ENCODE measurements at regions not wholly inside any gene's neighbourhood (a gene's known extent, or its start where the extent isn't known, plus 50 kb on each side); places are given as distances from the start of the nearest gene placed in this dataset.

DNA sequence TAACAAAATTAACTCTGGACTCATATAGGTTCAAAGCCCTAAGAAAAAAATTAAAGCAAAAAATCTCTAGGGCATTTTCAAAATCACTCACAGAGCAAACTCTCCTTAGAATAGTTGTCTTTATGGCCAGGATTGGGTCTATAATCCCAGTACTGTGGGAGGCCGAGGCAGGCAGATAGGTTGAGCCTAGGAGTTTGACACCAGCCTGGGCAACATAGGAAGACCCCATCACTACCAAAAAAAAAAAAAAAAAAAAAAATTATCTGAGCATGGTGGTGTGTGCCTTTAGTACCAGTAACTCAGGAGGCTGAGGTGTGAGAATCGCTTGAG, 378.1 kb upstream of the TGFBR2 start:
- TF ChIP-seq CTCF (IDR thresholded peaks at IDR 0.05) (no peak), POLR2A (IDR thresholded peaks at IDR 0.05) (no peak), POLR2AphosphoS5 (IDR thresholded peaks at IDR 0.05; ENCODE audit: insufficient read depth in 1 of 2, low read depth in 1 of 2) (no peak)
